Kidney capillary endothelial cell (primary cell): ENCODE measurements at regions not wholly inside any gene's neighbourhood (a gene's known extent, or its start where the extent isn't known, plus 50 kb on each side); places are given as distances from the start of the nearest gene placed in this dataset.
"Not testable (repeated sequence)": the region's sequence is repeated elsewhere in the genome, so short reads cannot be mapped to it uniquely, and the experiment has no call there.

Source experiments
- DNase-seq: peaks from one replicate; pipeline ENCODE4 v3.0.0-alpha.2; 2018; ENCODE audit warnings: low spot score

GRCh38 chr6:115058414-115059211 is 715.8 kb upstream of the HS3ST5 start:
- DNase-seq: no peak

GRCh38 chr6:115055579-115055978 is 712.8 kb upstream of the HS3ST5 start:
- DNase-seq: no peak

- not testable (repeated sequence) for DNase-seq
Measured at GRCh38 chr6:115054242-115054641, 711.4 kb upstream of the HS3ST5 start.

GRCh38 chr6:115053169-115053860 is 710.5 kb upstream of the HS3ST5 start:
- DNase-seq: no peak

GRCh38 chr6:115016593-115016992 is 673.8 kb upstream of the HS3ST5 start:
- no peak for DNase-seq

- DNase-seq: no peak
Measured at GRCh38 chr6:115004982-115005381, 662.2 kb upstream of the HS3ST5 start.

DNA sequence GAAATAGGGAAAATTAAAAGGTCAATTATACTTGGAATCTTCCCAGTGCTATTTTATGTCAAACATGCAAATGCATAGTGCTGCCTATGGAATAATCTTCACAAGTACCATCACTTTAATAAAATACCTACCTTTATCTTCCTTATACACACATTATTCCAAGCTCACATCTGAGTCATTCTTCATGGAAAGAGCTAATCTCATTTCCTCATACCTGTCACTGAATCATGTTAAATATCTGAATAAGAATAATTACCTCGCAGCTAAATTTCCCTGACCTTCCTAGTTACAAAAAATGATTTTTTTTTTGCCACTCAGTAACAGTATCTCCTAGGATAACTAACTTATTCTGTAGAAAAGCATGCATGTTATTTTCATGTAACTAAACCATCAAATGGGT is 661.4 kb upstream of the HS3ST5 start:
- DNase-seq: no peak

DNA sequence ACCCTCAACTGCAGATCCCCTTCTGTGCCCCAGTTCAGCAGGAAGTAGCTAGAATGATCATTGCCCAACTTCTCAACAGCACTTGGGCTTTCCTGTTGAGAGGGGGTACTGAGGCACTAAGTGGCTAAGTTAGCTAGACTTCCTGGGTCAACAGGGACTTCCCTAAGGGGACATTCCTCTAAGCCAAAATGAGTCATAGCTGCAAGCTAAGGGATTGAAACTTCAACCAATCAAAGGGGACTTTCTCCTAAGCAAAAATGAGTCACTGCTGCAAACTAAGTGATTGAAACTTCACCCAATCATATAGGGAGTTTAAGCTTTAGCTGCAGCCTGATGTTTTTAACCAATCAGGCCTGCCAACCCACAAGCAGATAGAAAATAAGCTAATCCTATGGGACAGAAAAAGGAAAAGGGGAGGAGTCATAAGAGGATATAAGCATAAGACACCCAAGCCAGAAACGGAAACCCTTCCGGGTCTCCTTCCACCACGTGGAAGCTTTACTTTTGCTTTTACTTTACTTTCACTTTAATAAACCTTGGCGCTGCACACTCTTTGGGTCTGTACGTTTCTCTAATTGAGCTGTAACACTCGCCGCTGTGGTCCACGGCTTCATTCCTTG is 659.0 kb upstream of the HS3ST5 start:
- DNase-seq: no peak

GRCh38 chr6:115000736-115001135 is 657.9 kb upstream of the HS3ST5 start:
- no peak for DNase-seq

- DNase-seq: no peak
Measured at GRCh38 chr6:114998492-114998891, 655.7 kb upstream of the HS3ST5 start.

- DNase-seq: no peak
Measured at GRCh38 chr6:114997813-114998292, 655.0 kb upstream of the HS3ST5 start.

DNA sequence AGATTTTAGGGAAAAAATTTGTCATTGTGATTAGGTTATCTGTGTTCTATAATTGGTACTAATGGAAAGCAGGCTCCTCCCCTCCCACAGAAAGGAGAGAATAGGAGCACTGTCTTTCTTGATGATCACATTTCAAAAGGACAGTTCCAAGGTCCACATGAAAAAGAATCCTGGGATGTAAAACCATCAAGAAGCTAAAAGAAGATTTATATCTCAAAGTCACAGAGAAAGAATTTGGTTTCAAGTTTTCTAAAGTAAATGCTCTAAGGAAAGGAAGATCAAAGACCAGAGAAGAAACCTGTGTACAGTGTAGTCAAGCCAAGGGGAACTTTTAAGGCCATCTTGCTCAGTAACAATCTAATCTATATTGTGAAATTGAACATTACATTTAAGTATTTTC is 652.7 kb upstream of the HS3ST5 start:
- DNase-seq: no peak

- DNase-seq: no peak
Measured at GRCh38 chr6:114989279-114989964, 646.6 kb upstream of the HS3ST5 start.

GRCh38 chr6:114987281-114987680 is 644.5 kb upstream of the HS3ST5 start:
- no peak for DNase-seq

- DNase-seq: no peak
Measured at GRCh38 chr6:114955363-114955762, 612.5 kb upstream of the HS3ST5 start.

- no peak for DNase-seq
Measured at GRCh38 chr6:114952229-114952628, 609.4 kb upstream of the HS3ST5 start.

DNA sequence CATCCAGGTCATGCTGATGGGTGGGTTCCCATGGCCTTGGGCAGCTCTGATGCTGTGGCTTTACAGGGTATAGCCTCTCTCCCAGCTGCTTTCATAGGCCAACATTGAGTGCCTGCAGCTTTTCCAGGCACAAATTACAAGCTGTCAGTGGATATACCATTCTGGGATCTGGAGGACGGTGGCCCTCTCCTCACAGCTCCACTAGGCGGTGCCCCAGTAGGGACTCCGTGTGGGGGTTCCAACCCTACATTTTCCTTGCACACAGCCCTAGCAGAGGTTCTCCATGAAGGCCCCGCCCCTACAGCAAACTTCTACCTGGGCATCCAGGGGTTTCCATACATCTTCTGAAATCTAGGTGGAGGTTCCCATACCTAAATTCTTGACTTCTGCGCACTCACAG is 602.6 kb upstream of the HS3ST5 start:
- no peak for DNase-seq

- DNase-seq: no peak
Measured at GRCh38 chr6:114941078-114941477, 598.3 kb upstream of the HS3ST5 start.

DNA sequence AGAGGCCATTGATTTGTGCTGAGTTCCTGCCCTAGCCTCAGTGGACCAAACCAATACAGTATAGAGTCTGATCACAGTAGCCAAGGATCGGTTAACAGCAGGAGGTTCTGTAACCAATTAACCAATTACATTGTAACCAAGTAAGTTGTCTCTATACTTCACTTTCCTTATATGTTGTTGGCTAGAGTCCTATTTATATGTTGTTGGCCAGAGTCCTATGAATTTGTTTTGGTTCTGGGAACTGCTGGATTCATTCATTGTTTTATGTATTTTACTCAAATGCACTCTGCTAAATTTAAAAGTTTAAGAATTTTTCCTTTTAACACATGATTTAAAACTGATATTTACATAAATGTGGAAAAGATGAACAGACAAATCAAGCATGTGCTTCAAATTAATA is 597.4 kb upstream of the HS3ST5 start:
- DNase-seq: no peak

DNA sequence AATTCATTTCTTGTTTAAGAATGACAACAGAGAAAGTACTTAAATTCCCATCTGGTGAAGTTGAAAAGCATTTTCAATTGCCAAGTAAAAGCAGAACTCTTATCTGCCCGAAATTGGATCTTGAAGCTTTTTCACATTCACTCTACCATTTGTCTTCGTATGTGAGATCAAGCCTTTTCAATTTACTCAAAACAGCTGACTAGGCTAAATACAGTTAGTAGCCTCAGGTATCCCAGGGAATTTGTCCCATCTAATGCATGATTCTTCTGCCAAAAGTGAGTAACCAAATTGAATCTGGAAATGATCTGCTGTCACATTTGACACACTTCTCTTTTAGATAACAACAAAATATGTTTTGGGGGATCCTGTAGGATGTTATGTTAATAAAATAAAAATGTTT is 596.8 kb upstream of the HS3ST5 start:
- no peak for DNase-seq

- no peak for DNase-seq
Measured at GRCh38 chr6:114936080-114936479, 593.3 kb upstream of the HS3ST5 start.

GRCh38 chr6:114934079-114934478 is 591.3 kb upstream of the HS3ST5 start:
- no peak for DNase-seq
